GM12875 (cell line): ENCODE measurements at regions not wholly inside any gene's neighbourhood (a gene's known extent, or its start where the extent isn't known, plus 50 kb on each side); places are given as distances from the start of the nearest gene placed in this dataset.

ENCODE experiments used
- H3K4me3 ChIP-seq: one replicate; pipeline ENCODE4 v1.5.1; 2011; ENCODE audit warnings: low read depth, low read length, control low read depth
- CTCF ChIP-seq: IDR thresholded peaks from 2 replicates; pipeline ENCODE4 v1.5.1; 2011; ENCODE audit warnings: low read depth, mild to moderate bottlenecking, control low read depth, inconsistent platforms, low read length, moderate library complexity, borderline replicate concordance; ENCODE audit not compliant: insufficient read depth

- H3K4me3 ChIP-seq = no peak overlapping the region
- no peak for TF ChIP-seq CTCF
These were observed 288.9 kb downstream of the ZBBX start for GRCh38 chr3:167091226-167091625.

DNA sequence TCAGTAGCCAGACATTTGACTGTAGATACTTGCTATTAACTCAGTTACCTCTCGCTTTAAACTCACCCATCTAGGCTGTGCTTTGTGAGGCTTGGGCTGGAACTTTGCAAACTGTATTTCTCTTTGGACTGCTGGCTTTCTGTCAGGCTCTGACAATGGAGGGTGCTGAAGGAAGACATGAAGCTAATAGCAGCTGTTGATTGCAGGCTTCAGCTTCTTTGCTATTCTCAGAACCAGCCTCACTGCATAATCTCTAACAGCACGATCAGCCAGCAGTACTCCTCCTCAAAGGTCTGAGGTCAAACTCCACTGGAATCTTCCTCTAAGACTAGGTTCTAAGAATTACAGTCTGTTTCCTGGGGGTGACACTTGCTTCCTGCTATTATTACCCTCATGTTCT, 295.6 kb downstream of the ZBBX start:
- H3K4me3 ChIP-seq = no peak overlapping the region
- no peak for TF ChIP-seq CTCF

DNA sequence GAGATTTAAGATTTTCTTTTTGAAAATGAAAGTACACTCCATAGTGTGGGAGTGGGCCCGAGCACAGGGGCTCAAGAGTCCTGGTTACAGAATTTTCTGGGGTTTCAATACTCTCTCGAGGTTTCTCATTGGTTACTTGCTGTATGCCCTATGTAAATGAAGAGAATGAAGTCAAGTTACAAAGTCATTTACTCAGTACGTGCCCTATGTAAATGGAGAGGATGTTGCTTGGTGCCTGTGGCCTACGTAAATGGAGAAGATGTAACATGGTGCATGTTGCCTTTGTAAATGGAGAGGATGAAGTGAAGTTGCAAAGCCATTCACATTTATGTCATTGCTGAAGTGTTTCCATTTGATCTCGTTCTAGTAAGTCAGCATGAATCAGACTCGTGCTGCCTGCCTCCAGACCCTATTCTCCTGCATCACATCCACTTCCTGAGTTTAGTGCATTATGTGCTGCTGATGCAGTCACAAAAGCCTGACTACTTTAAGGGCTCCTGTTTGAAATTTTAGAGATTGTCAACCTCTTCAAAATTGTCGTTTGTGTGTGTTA, 302.0 kb downstream of the ZBBX start:
- no peak for TF ChIP-seq CTCF
- no peak overlapping the region for H3K4me3 ChIP-seq

DNA sequence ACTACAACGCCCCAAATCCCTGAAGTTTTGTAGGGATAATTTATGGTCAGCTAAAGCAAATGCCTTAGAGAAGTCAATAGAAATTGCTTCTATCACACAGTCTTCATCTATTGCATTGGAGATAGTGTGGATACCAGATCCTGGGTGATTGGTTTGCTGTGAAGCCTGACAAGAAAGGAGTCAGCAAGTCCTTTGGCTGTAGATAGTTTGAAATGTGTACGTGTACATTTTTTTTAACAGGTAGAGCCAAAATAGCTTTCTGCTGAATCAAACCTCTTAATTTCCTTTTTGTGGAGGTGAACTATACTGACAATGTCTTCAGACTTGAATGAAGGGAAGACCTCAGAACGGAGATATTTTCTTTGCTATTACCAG, 312.3 kb downstream of the ZBBX start:
- TF ChIP-seq CTCF = no peak
- no peak overlapping the region for H3K4me3 ChIP-seq

DNA sequence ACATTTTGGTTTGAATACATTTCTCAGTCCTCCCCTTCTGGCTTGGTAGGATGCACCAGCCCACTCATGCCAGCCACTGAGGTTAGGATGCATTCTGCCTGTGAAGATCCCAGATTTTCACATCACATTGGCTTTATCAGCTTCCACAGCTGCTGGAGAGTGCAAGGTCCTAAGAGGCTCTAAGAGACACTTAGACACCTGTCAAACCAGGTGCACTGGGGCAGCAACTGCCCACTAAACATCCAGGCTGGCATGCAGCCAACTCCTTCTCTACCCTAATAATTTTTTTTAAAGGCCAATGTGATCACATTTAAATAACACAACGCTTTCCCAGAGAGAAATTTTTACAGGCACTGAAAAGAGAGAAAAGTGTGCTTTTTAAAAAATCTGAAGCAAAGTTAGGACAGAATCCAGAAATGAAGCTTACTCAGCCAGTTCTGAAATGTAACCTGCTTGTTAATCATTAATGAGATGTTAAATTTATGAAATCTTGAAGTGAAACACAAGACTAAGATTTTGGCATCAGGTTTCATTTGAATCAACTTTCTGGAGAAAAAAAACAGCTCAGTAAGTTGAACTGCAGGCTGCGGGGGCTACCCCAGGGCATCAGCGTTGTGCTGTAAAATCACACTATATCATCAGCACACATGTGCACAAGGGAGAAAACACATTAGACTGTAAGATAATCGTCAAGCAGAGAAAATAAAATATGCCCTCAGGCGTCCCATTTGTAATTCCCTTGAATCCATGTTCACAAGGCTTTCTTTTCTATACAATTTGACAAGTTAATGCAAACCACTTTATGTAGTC, 312.9 kb downstream of the ZBBX start:
- no peak overlapping the region for H3K4me3 ChIP-seq
- TF ChIP-seq CTCF = no peak

DNA sequence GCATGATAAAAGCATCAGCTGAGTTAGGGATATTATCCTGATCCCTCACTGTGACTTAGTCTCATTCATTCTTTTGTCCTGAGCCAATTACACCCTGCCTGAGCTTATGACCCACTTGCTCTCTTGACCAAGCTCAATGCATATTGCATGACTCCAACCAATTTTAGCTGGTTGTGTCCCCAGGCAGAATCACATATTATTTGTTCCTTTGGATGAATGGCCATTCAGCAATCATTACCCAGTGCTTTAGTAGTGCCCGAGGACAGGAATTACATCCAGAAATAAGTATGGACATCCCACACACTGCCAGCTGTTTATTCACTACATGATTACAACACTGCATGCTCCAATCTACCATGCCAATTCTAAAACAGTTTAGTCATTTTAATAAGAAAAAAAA, 322.5 kb downstream of the ZBBX start:
- H3K4me3 ChIP-seq = no peak overlapping the region
- no peak for TF ChIP-seq CTCF

GRCh38 chr3:167054926-167055325, 325.2 kb downstream of the ZBBX start:
- TF ChIP-seq CTCF = no peak
- no peak overlapping the region for H3K4me3 ChIP-seq
